Upper lobe of right lung (tissue), 1 donor: ENCODE measurements at regions not wholly inside any gene's neighbourhood (a gene's known extent, or its start where the extent isn't known, plus 50 kb on each side); places are given as distances from the start of the nearest gene placed in this dataset.

Experiments used
- ATAC-seq: fragments of 200-7000 bp; cut with Tn5 transposase; one replicate; pipeline ENCODE4 v1.9.1; 2020; ENCODE audit warnings: mild to moderate bottlenecking, moderate library complexity
- DNase-seq: peaks from one replicate; pipeline ENCODE4 v3.0.0-alpha.2; 2020
- H3K27ac ChIP-seq: fragments of 200-600 bp; one replicate; pipeline ENCODE4 v1.8.0; 2022
- H3K27me3 ChIP-seq: fragments of 200-600 bp; one replicate; pipeline ENCODE4 v1.8.0; 2022; ENCODE audit warnings: mild to moderate bottlenecking
- H3K36me3 ChIP-seq: fragments of 200-600 bp; one replicate; pipeline ENCODE4 v1.8.0; 2022
- H3K4me1 ChIP-seq: fragments of 200-600 bp; one replicate; pipeline ENCODE4 v1.8.0; 2022
- H3K4me3 ChIP-seq: fragments of 200-600 bp; one replicate; pipeline ENCODE4 v1.8.0; 2022; ENCODE audit warnings: mild to moderate bottlenecking
- H3K9me3 ChIP-seq: fragments of 200-600 bp; one replicate; pipeline ENCODE4 v1.8.0; 2022
- intact Hi-C: fragments of 100-400 bp; cut with DNase I; formaldehyde crosslinking; loops from one replicate; pipeline ENCODE4 v1.11.0; 2022
- TF ChIP-seq, protein P1 (sequence below): fragments of 200-600 bp; IDR thresholded peaks from one replicate; pipeline ENCODE4 v1.8.0; 2022; ENCODE audit warnings: antibody characterized with exemption
- donor health status: DM: no; HTN: yes; CAD: no; lungs with severe emphysema.

DNA sequence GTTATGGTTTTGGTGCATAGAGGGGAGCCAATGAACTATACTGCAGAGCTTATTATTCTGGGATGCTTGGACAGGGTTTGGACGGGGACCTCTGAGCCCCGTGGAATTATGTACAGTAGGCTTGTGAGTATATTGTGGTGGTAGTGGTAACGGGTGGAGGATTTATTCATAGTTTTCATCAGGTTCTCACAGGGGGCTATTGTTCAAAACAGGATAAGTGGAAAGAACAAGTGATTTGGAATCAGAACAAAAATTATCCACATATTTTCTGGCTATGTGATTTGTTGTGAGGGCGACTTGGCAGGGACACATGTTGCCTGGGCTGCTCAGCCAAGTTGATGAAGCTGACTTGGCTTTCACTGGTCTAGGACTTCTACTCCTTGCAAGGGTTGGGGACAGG is 64.6 kb upstream of the ELOVL5 start:
- TF ChIP-seq, protein P1, sequence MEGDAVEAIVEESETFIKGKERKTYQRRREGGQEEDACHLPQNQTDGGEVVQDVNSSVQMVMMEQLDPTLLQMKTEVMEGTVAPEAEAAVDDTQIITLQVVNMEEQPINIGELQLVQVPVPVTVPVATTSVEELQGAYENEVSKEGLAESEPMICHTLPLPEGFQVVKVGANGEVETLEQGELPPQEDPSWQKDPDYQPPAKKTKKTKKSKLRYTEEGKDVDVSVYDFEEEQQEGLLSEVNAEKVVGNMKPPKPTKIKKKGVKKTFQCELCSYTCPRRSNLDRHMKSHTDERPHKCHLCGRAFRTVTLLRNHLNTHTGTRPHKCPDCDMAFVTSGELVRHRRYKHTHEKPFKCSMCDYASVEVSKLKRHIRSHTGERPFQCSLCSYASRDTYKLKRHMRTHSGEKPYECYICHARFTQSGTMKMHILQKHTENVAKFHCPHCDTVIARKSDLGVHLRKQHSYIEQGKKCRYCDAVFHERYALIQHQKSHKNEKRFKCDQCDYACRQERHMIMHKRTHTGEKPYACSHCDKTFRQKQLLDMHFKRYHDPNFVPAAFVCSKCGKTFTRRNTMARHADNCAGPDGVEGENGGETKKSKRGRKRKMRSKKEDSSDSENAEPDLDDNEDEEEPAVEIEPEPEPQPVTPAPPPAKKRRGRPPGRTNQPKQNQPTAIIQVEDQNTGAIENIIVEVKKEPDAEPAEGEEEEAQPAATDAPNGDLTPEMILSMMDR, result no peak
- intact Hi-C loops, result no loop called here
- H3K9me3 ChIP-seq, result no peaks in the 10 kb centered on the region
- no peak for DNase-seq
- H3K36me3 ChIP-seq, result no peaks in the 10 kb centered on the region
- H3K4me1 ChIP-seq, result no peaks in the 10 kb centered on the region
- no peak for ATAC-seq
- H3K27me3 ChIP-seq, result no peaks in the 10 kb centered on the region
- no peak overlapping the region for H3K4me3 ChIP-seq
- H3K27ac ChIP-seq, result no peak overlapping the region

DNA sequence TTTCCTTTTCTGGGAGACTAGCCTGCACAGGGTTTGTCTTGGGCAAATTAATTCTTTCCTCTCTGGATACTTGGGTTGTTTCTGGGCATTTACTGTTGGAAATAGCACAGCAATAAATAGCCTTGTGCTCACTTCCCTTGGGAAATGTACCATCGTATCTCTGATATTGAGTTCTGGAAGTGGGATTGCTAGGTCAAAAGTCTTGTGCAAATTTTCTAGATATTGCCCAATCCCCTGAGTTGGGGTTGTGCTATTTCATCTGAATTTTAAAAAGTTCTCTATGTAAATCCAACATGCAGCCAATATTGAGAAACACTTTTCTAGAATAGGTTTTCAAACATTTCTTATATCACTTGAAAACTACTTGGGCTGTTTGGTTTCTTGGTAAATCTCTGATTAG is 64.0 kb upstream of the ELOVL5 start:
- Histone ChIP-seq H3K4me3 (no peak overlapping the region), H3K36me3 (no peaks in the 10 kb centered on the region), H3K27me3 (no peaks in the 10 kb centered on the region), H3K27ac (no peak overlapping the region), H3K9me3 (no peaks in the 10 kb centered on the region), H3K4me1 (no peaks in the 10 kb centered on the region)
- intact Hi-C loops, result no loop called here
- DNase-seq (no peak), ATAC-seq (peak; percentile 35)
- TF ChIP-seq, protein P1, result no peak

DNA sequence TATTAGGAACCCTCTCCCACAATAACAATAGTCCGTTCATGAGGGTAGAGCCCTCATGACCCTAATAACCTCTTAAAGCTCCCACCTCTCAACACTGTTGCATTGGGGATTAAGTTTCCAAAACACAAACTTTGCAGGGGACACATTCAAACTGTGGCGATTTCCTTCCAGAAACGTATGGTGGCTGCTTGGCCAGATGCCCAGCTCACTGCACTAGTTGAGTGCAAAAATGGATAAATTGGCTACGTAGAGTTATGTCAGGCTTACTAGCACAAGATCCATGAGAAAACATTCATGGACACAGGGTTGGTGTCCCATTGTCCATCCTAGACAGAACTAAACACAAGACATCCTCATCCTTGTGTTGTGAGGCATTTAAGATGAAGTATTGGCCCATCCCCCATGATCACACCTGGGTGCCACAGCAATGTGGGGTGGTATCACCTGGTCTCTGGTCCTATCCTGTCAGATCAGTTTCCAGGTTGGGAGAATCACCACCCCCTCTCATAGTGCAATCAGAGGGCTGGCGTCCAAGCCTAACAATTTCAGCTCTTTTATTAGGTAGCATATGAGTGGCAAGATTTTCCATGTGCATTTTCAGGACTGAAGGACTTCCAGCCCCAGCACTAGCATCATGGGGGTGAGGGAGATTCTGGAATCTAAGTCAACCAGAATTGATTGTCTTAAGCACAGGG is 63.4 kb upstream of the ELOVL5 start:
- Histone ChIP-seq H3K4me3 (no peak overlapping the region), H3K9me3 (no peaks in the 10 kb centered on the region), H3K36me3 (no peaks in the 10 kb centered on the region), H3K27ac (no peak overlapping the region), H3K4me1 (no peaks in the 10 kb centered on the region), H3K27me3 (no peaks in the 10 kb centered on the region)
- TF ChIP-seq, protein P1, result no peak
- intact Hi-C loops, result no loop called here
- ATAC-seq, result no peak
- DNase-seq, result no peak

DNA sequence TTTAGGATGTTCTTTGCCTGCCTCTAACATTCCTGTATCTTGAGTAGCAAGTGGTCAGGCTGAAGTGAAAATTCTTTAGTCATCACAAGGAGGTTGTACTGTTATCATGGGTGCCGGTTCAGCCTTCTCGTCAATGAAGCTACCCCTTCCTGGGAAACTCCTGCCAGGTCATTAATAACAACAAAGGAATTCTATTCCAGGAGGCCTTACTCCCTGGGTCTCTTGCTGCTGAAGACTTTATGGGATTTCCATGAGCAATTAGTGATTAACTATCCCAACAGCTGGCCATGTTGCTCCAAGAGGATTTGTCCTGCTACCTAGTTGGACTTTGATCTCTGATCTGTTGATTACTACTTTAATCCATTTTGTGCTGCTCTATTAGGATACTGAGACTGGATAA is 62.7 kb upstream of the ELOVL5 start:
- TF ChIP-seq, protein P1, result no peak
- DNase-seq (no peak), ATAC-seq (no peak)
- no peaks in the 10 kb centered on the region for H3K4me1 ChIP-seq
- H3K9me3 ChIP-seq, result no peaks in the 10 kb centered on the region
- H3K27me3 ChIP-seq, result no peaks in the 10 kb centered on the region
- intact Hi-C loops, result no loop called here
- H3K4me3 ChIP-seq, result no peak overlapping the region
- no peak overlapping the region for H3K27ac ChIP-seq
- H3K36me3 ChIP-seq, result no peaks in the 10 kb centered on the region

DNA sequence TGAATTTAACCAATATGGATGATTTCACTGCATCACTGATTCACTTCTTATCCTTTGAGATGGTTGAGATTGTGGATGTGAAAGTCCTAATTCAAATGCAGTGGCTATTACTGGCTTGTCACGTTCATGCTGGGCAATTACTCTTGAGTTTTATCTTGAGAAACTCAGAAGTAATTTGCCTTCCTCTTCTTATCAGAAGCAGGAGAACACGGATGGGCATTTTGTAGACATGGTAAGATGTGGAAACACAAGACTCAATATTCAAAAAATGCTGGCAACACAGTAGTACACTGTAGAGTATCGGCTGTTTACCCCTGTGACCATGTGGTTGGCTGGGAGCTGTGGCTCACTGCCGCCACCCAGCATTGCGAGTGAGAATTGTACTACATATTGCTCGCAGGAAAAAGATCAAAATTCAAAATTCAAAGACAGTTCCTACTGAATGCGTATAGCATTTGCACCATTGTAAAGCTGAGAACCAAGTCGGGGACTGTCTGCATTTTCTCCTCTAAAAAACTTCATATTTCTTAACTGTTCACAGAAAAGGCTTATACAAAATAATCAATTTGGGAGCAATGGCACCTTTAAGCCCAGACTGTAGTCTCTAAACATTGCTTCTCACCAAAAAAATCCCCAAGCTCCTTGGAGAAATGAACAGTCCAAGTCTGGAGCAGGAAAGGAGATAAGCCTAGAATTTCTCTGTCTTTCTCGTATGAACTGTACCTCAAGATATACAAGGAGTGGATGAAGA is 61.9 kb upstream of the ELOVL5 start:
- no peaks in the 10 kb centered on the region for H3K27me3 ChIP-seq
- H3K4me1 ChIP-seq, result no peaks in the 10 kb centered on the region
- H3K9me3 ChIP-seq, result no peaks in the 10 kb centered on the region
- intact Hi-C loops, result no loop called here
- no peaks in the 10 kb centered on the region for H3K36me3 ChIP-seq
- DNase-seq (peak; percentile 73), ATAC-seq (peak; percentile 98)
- TF ChIP-seq, protein P1, result peak; percentile 84
- H3K4me3 ChIP-seq, result no peak overlapping the region
- no peak overlapping the region for H3K27ac ChIP-seq
